ENCODE measurements at regions not wholly inside any gene's neighbourhood (a gene's known extent, or its start where the extent isn't known, plus 50 kb on each side); places are given as distances from the start of the nearest gene placed in this dataset.

DNA sequence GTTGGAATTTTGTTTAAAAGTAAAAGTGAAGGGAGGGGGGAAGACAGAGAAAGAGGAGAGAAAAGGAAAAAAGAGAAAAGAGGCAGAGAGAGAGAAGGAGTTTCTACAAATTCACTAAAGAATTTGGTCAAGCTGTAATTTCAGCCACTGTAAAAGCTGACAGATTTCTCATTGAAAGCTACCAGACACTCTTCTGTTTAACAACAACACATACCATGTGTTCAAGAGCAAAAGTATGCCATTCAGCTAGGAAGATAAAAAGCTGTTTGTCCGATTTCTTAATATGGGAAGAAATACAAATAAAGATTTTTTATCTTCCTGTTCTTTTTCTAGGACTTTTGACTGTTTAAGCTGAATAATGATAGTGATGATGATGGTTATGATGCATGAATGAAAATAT lies 204.8 kb upstream of the RSPO3 start:
- TF ChIP-seq REPIN1 (tag by site-specific recombination; IDR thresholded peaks at IDR 0.05; ENCODE audit: low read depth), result no peak
- TF ChIP-seq, protein P1, sequence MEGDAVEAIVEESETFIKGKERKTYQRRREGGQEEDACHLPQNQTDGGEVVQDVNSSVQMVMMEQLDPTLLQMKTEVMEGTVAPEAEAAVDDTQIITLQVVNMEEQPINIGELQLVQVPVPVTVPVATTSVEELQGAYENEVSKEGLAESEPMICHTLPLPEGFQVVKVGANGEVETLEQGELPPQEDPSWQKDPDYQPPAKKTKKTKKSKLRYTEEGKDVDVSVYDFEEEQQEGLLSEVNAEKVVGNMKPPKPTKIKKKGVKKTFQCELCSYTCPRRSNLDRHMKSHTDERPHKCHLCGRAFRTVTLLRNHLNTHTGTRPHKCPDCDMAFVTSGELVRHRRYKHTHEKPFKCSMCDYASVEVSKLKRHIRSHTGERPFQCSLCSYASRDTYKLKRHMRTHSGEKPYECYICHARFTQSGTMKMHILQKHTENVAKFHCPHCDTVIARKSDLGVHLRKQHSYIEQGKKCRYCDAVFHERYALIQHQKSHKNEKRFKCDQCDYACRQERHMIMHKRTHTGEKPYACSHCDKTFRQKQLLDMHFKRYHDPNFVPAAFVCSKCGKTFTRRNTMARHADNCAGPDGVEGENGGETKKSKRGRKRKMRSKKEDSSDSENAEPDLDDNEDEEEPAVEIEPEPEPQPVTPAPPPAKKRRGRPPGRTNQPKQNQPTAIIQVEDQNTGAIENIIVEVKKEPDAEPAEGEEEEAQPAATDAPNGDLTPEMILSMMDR (tag by site-specific recombination; IDR thresholded peaks at IDR 0.05), result no peak
- TF ChIP-seq ZNF549 (tag by site-specific recombination; IDR thresholded peaks at IDR 0.05), result no peak
- TF ChIP-seq SETDB1 (IDR thresholded peaks at IDR 0.05; ENCODE audit: insufficient read length, low read length), result no peak
- TF ChIP-seq ZFP69B (tag by site-specific recombination; IDR thresholded peaks at IDR 0.05), result no peak
- no peak for TF ChIP-seq MEIS1 (CRISPR knock-in tag; IDR thresholded peaks at IDR 0.05; ENCODE audit: borderline replicate concordance)
- no peak for TF ChIP-seq MYNN (tag by site-specific recombination; IDR thresholded peaks at IDR 0.05; ENCODE audit: borderline replicate concordance)
- no peak for TF ChIP-seq YY1 (tag by site-specific recombination; IDR thresholded peaks at IDR 0.05)
- TF ChIP-seq ZNF391 (tag by site-specific recombination; IDR thresholded peaks at IDR 0.05; ENCODE audit: borderline replicate concordance, low read depth), result no peak
- TF ChIP-seq ZNF777 (tag by site-specific recombination; IDR thresholded peaks at IDR 0.05; ENCODE audit: borderline replicate concordance), result no peak
- TF ChIP-seq TCF7L2 (IDR thresholded peaks at IDR 0.05; ENCODE audit: borderline replicate concordance, low read depth, low read length), result no peak
- TF ChIP-seq SALL2 (tag by site-specific recombination; IDR thresholded peaks at IDR 0.05; ENCODE audit: borderline replicate concordance), result no peak
- no peak for TF ChIP-seq ZBTB7A (tag by site-specific recombination; IDR thresholded peaks at IDR 0.05; ENCODE audit: low read depth)
- no peak for TF ChIP-seq ZNF266 (tag by site-specific recombination; IDR thresholded peaks at IDR 0.05; ENCODE audit: low read depth)

All from HEK293 (cell line).